RWPE2 (cell line): ENCODE measurements at regions not wholly inside any gene's neighbourhood (a gene's known extent, or its start where the extent isn't known, plus 50 kb on each side); places are given as distances from the start of the nearest gene placed in this dataset.

Experiments
- ATAC-seq: fragments of 200-7000 bp; cut with Tn5 transposase; 3 replicates; pipeline ENCODE4 v1.9.1; 2021; ENCODE audit warnings: low read depth
- DNase-seq: peaks from one replicate; pipeline ENCODE4 v3.0.0-alpha.2; 2020; ENCODE audit warnings: low spot score
- H3K27ac ChIP-seq: fragments of 450-650 bp; 2 replicates; pipeline ENCODE4 v1.5.1; 2017; ENCODE audit warnings: mild to moderate bottlenecking; ENCODE audit not compliant: poor library complexity, severe bottlenecking
- H3K27me3 ChIP-seq: fragments of 250-450 bp; sonication (Bioruptor Pico); 2 replicates; pipeline ENCODE4 v1.5.1; 2021; ENCODE audit warnings: mild to moderate bottlenecking, moderate library complexity; ENCODE audit not compliant: insufficient read depth, poor library complexity, severe bottlenecking
- H3K36me3 ChIP-seq: fragments of 250-450 bp; sonication (Bioruptor Pico); 2 replicates; pipeline ENCODE4 v1.5.1; 2020; ENCODE audit warnings: low read depth, mild to moderate bottlenecking, moderate library complexity
- H3K4me1 ChIP-seq: fragments of 250-450 bp; sonication (Bioruptor Pico); 2 replicates; pipeline ENCODE4 v1.5.1; 2021; ENCODE audit warnings: mild to moderate bottlenecking, moderate library complexity; ENCODE audit not compliant: insufficient read depth, poor library complexity, severe bottlenecking
- H3K4me3 ChIP-seq: fragments of 250-450 bp; sonication (Bioruptor Pico); 2 replicates; pipeline ENCODE4 v1.5.1; 2021; ENCODE audit warnings: mild to moderate bottlenecking, moderate library complexity; ENCODE audit not compliant: severe bottlenecking
- H3K9me3 ChIP-seq: fragments of 250-450 bp; sonication (Bioruptor Pico); 2 replicates; pipeline ENCODE4 v1.5.1; 2021; ENCODE audit warnings: mild to moderate bottlenecking, moderate library complexity; ENCODE audit not compliant: severe bottlenecking
- CTCF ChIP-seq: fragments of 450-650 bp; IDR thresholded peaks from one replicate; pipeline ENCODE4 v1.5.1; 2017; ENCODE audit warnings: mild to moderate bottlenecking, moderate library complexity; ENCODE audit not compliant: poor library complexity, severe bottlenecking

GRCh38 chr2:181334158-181334826, 122.9 kb upstream of the ITGA4 start:
- no peak for TF ChIP-seq CTCF
- H3K27me3 ChIP-seq: no peaks in the 10 kb centered on the region
- DNase-seq: no peak
- H3K27ac ChIP-seq: no peak overlapping the region
- ATAC-seq: no peak
- H3K4me3 ChIP-seq: no peak overlapping the region
- no peaks in the 10 kb centered on the region for H3K36me3 ChIP-seq
- H3K9me3 ChIP-seq: no peaks in the 10 kb centered on the region
- no peaks in the 10 kb centered on the region for H3K4me1 ChIP-seq

GRCh38 chr2:181340891-181341290, 116.3 kb upstream of the ITGA4 start:
- TF ChIP-seq CTCF: no peak
- Histone ChIP-seq H3K4me1 (no peaks in the 10 kb centered on the region), H3K4me3 (no peak overlapping the region), H3K9me3 (no peaks in the 10 kb centered on the region), H3K27ac (no peak overlapping the region), H3K27me3 (no peaks in the 10 kb centered on the region), H3K36me3 (no peaks in the 10 kb centered on the region)
- DNase-seq (no peak), ATAC-seq (no peak)

- TF ChIP-seq CTCF: no peak
- no peak for ATAC-seq
- Histone ChIP-seq H3K4me1 (no peaks in the 10 kb centered on the region), H3K9me3 (no peaks in the 10 kb centered on the region), H3K4me3 (no peak overlapping the region), H3K27ac (no peak overlapping the region), H3K27me3 (no peaks in the 10 kb centered on the region), H3K36me3 (no peaks in the 10 kb centered on the region)
- DNase-seq: no peak
Measured at GRCh38 chr2:181341855-181342600, 115.2 kb upstream of the ITGA4 start.

GRCh38 chr2:181348107-181348837, 108.9 kb upstream of the ITGA4 start:
- no peak for ATAC-seq
- H3K4me1 ChIP-seq: no peaks in the 10 kb centered on the region
- no peak overlapping the region for H3K27ac ChIP-seq

More at GRCh38 chr2:181348107-181348837, 108.9 kb upstream of the ITGA4 start:
- no peak for DNase-seq
- Histone ChIP-seq H3K36me3 (no peaks in the 10 kb centered on the region), H3K4me3 (no peak overlapping the region), H3K9me3 (no peaks in the 10 kb centered on the region), H3K27me3 (no peaks in the 10 kb centered on the region)
- TF ChIP-seq CTCF: no peak
